Left lung (tissue), 4 donors: ENCODE measurements at regions not wholly inside any gene's neighbourhood (a gene's known extent, or its start where the extent isn't known, plus 50 kb on each side); places are given as distances from the start of the nearest gene placed in this dataset.
A peak's percentile ranks its signal among the peaks of the same experiment; 100 is the strongest.

ENCODE experiments used
- ATAC-seq: fragments of 200-7000 bp; cut with Tn5 transposase; one replicate; pipeline ENCODE4 v1.9.1; 2020; ENCODE audit warnings: moderate library complexity
- DNase-seq, 4 donors: peaks; one replicate each; pipeline ENCODE4 v3.0.0-alpha.2; 2013 to 2020
- H3K27ac ChIP-seq, 2 donors: fragments of 200-600 bp; sonication (generic) in 1 of 2; one replicate each; pipeline versions ENCODE4 v1.5.0 to v1.8.0; 2020 to 2021
- H3K27me3 ChIP-seq, 2 donors: fragments of 200-600 bp; sonication (generic) in 1 of 2; one replicate each; pipeline versions ENCODE4 v1.5.0 to v1.8.0; 2020 to 2021
- H3K36me3 ChIP-seq, 2 donors: fragments of 200-600 bp; sonication (generic) in 1 of 2; one replicate each; pipeline versions ENCODE4 v1.5.0 to v1.8.0; 2020 to 2021
- H3K4me1 ChIP-seq, 2 donors: fragments of 200-600 bp; one replicate each; pipeline ENCODE4 v1.8.0; 2021
- H3K4me3 ChIP-seq, 2 donors: fragments of 200-600 bp; sonication (generic) in 1 of 2; one replicate each; pipeline versions ENCODE4 v1.5.0 to v1.8.0; 2020 to 2021; ENCODE audit warnings: mild to moderate bottlenecking in 1 of 2
- H3K9me3 ChIP-seq, 2 donors: fragments of 200-600 bp; sonication (generic) in 1 of 2; one replicate each; pipeline versions ENCODE4 v1.5.0 to v1.8.0; 2020 to 2021
- intact Hi-C, 2 donors: fragments of 100-400 bp; cut with DNase I; formaldehyde crosslinking; loops; one replicate each; pipeline versions ENCODE4 v1.11.2 to v1.14.2; 2022
- TF ChIP-seq, protein P1 (sequence below), 2 donors: fragments of 200-600 bp; sonication (generic) in 1 of 2; IDR thresholded peaks; one replicate each; pipeline versions ENCODE4 v1.5.0 to v1.8.0; 2021; ENCODE audit warnings: antibody characterized with exemption in 2 of 2
- donor health status: DM: no; HTN: yes; CAD: no.
- donor health status: DM: no; HTN: no; CAD: no.

DNA sequence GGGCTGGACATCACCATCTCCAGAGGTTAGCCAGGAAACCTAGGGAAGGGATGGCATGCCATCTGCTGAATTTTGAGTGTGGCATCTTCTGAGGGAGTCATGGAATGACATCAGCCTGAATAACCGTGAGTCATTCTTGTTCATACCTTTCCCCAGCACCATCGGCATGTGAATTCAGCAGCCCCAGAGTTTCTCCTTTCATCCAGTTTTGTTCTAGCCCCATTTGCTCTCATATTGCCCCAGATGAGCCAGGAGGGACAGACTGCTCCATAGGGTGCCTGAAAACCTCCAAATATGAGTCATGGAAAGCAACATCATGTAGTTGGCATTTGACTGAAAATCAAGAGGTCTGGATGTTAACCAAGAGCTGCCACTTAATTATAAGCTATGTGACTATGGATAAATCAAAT lies 219.2 kb upstream of the SGK1 start:
- Histone ChIP-seq H3K9me3 (no peaks in the 10 kb centered on the region), H3K36me3 (no peaks in the 10 kb centered on the region), H3K27me3 (no peaks in the 10 kb centered on the region), H3K4me1 (no peaks in the 10 kb centered on the region), H3K27ac (no peak overlapping the region), H3K4me3 (no peak overlapping the region)
- TF ChIP-seq, protein P1, sequence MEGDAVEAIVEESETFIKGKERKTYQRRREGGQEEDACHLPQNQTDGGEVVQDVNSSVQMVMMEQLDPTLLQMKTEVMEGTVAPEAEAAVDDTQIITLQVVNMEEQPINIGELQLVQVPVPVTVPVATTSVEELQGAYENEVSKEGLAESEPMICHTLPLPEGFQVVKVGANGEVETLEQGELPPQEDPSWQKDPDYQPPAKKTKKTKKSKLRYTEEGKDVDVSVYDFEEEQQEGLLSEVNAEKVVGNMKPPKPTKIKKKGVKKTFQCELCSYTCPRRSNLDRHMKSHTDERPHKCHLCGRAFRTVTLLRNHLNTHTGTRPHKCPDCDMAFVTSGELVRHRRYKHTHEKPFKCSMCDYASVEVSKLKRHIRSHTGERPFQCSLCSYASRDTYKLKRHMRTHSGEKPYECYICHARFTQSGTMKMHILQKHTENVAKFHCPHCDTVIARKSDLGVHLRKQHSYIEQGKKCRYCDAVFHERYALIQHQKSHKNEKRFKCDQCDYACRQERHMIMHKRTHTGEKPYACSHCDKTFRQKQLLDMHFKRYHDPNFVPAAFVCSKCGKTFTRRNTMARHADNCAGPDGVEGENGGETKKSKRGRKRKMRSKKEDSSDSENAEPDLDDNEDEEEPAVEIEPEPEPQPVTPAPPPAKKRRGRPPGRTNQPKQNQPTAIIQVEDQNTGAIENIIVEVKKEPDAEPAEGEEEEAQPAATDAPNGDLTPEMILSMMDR (IDR thresholded peaks at IDR 0.05) = no peak
- DNase-seq (no peak), ATAC-seq (no peak)
- intact Hi-C loops = no loop called here

DNA sequence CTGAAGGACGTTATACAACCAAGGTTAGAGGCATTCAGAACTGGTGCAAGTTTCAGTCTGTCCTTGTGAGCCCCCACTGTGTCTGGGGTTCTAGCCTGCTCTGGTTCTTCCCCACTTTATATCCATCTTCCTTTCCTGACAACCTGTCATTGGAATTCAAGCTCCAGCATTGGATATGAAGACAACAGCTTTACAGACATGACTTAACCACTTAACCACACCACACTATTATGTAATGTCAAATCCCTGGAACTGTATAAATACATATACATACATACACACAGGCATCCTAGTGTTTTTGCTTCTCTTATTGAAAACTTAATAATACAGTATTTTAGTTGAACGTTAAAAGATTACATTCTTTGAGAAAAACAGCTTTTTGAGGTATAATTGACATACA lies 217.9 kb upstream of the SGK1 start:
- H3K27me3 ChIP-seq = no peaks in the 10 kb centered on the region

DNA sequence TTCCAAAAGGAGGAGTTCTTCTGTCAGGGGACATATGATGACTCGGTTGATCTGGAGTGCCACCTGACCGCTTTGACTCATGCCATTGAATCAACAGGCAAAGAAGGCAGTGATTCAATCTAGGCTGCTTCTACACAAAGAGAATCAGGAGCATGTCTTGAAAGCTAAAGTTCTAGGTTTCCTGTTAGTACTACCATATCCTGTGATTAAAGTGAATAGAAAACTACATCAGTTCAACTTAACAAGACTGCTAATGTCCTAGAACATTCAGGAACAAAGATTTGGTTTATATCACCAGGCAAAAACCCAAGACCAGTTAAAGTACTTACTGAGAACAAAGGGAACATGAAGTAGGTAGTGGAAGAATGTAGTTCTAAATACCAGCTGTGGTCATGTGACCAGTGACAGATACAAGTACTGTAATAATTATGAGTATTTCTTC lies 216.8 kb upstream of the SGK1 start:
- no peaks in the 10 kb centered on the region for H3K36me3 ChIP-seq
- no peaks in the 10 kb centered on the region for H3K4me1 ChIP-seq
- H3K9me3 ChIP-seq = no peaks in the 10 kb centered on the region
- ATAC-seq (peak; percentile 14), DNase-seq (no peak)
- intact Hi-C loops = no loop called here
- peak overlapping the region in 1 of 2 donors; percentile 33 for H3K27ac ChIP-seq
- H3K4me3 ChIP-seq = no peak overlapping the region
- TF ChIP-seq, protein P1 (IDR thresholded peaks at IDR 0.05) = no peak
- H3K27me3 ChIP-seq = no peaks in the 10 kb centered on the region

More for the DNA sequence above, 217.9 kb upstream of the SGK1 start:
- Histone ChIP-seq H3K36me3 (no peaks in the 10 kb centered on the region), H3K9me3 (no peaks in the 10 kb centered on the region), H3K27ac (no peak overlapping the region), H3K4me1 (no peaks in the 10 kb centered on the region), H3K4me3 (no peak overlapping the region)
- no peak for DNase-seq
- intact Hi-C loops = no loop called here
- ATAC-seq = no peak
- TF ChIP-seq, protein P1 (IDR thresholded peaks at IDR 0.05) = no peak

DNA sequence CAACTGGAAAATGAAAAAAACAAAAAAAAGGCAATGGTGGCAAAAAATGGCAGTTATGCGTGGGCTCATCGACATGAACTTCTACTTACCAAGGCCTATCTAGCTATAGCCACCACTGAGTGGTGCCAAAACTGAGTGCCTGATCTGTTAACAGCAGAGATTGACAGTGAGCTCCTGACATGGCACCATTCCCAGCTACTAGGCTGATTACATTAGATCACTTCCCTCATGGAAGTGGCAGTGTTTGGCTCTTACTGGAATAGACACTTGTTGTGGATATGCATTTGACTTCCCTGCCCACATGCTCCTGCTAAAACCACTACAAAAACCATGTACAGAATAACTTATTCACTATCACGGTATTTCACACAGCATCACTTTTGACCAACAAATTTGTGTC lies 216.1 kb upstream of the SGK1 start:
- no peaks in the 10 kb centered on the region for H3K9me3 ChIP-seq
- intact Hi-C loops = no loop called here
- no peak overlapping the region for H3K4me3 ChIP-seq
- no peak for DNase-seq
- ATAC-seq = no peak
- H3K27ac ChIP-seq = peak overlapping the region in 1 of 2 donors; percentile 33
- TF ChIP-seq, protein P1 (IDR thresholded peaks at IDR 0.05) = no peak
- no peaks in the 10 kb centered on the region for H3K27me3 ChIP-seq
- H3K36me3 ChIP-seq = no peaks in the 10 kb centered on the region
- H3K4me1 ChIP-seq = no peaks in the 10 kb centered on the region

DNA sequence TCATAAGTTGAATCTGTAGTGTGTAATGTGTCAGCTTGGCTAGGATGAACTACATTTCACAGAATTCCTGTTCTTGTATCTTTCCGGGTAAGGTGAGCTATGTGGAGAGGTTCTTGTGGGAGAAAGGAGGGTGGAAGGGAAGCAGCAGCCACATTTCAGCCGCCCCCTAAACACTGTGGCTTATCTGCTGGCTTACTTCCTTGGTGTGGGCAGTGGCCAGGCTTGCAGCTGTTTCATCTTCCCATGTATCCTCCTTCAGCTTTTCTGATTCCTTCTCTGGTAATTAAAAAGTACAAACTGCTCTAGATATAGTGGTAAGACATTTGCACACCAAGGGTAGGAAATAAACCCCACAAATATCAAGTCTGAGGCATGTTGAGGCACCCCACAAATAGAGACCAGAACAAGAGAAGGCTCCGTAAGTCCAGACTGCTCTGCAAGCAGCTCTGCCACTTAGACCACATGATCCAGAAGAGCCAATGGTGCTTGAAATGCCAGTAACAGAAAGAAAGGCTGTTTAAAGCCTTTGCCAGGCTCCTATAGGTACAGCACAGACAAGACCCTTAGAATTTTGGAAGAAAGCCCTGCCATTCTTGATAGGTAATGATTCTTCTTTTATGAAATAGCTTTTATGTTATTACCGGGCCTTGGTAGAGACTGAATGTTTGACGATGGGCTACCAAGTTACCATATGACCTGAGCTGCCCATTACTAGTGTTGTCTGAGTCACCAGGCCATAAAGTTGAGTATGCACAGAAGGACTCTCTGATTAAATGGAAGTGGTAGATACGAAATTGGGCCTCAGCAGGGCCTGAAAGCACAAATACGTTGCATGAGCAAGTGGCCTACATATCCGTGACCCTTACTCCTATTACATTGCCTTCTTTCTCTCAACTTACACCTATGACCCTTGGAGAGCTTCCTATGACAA lies 215.0 kb upstream of the SGK1 start:
- DNase-seq = no peak
- Histone ChIP-seq H3K36me3 (no peaks in the 10 kb centered on the region), H3K27ac (no peak overlapping the region), H3K9me3 (no peaks in the 10 kb centered on the region), H3K4me1 (no peaks in the 10 kb centered on the region), H3K4me3 (no peak overlapping the region), H3K27me3 (no peaks in the 10 kb centered on the region)
- intact Hi-C loops = no loop called here
- ATAC-seq = no peak
- TF ChIP-seq, protein P1 (IDR thresholded peaks at IDR 0.05) = no peak
